Activated T-helper 1 cell treated with anti-CD3 and anti-CD28 coated beads, Interleukin-12 subunit alpha, Interleukin-12 subunit beta, Interleukin-2, Interleukin-4 antibody, amounts not matched to agents 30 ng/mL and 10 ng/mL and 1 ng/mL, durations not matched to agents 14 hours and 24 hours and 36 hours (primary cell): ENCODE measurements at regions not wholly inside any gene's neighbourhood (a gene's known extent, or its start where the extent isn't known, plus 50 kb on each side); places are given as distances from the start of the nearest gene placed in this dataset.
A peak's percentile ranks its signal among the peaks of the same experiment; 100 is the strongest.

Experiments
- DNase-seq: peaks from one replicate; pipeline ENCODE4 v3.0.0; 2021; ENCODE audit warnings: low spot score
- H3K27ac Mint-ChIP-seq: one replicate; pipeline ENCODE4 v1.8.0; 2021; ENCODE audit warnings: mild to moderate bottlenecking, mixed read lengths
- H3K27me3 Mint-ChIP-seq: one replicate; pipeline ENCODE4 v1.8.0; 2022; ENCODE audit warnings: mild to moderate bottlenecking, moderate library complexity, mixed read lengths; ENCODE audit not compliant: insufficient read depth
- H3K36me3 Mint-ChIP-seq: one replicate; pipeline ENCODE4 v1.8.0; 2021; ENCODE audit warnings: low read depth, mixed read lengths
- H3K4me1 Mint-ChIP-seq: one replicate; pipeline ENCODE4 v1.8.0; 2021; ENCODE audit warnings: low read depth, mixed read lengths
- H3K4me3 Mint-ChIP-seq: one replicate; pipeline ENCODE4 v1.8.0; 2021; ENCODE audit warnings: mild to moderate bottlenecking, moderate library complexity, mixed read lengths
- H3K9me3 Mint-ChIP-seq: one replicate; pipeline ENCODE4 v1.8.0; 2021; ENCODE audit warnings: mixed read lengths
- intact Hi-C: fragments of 100-400 bp; cut with micrococcal nuclease; formaldehyde crosslinking; loops from one replicate; pipeline ENCODE4 v1.15.1; 2024

DNA sequence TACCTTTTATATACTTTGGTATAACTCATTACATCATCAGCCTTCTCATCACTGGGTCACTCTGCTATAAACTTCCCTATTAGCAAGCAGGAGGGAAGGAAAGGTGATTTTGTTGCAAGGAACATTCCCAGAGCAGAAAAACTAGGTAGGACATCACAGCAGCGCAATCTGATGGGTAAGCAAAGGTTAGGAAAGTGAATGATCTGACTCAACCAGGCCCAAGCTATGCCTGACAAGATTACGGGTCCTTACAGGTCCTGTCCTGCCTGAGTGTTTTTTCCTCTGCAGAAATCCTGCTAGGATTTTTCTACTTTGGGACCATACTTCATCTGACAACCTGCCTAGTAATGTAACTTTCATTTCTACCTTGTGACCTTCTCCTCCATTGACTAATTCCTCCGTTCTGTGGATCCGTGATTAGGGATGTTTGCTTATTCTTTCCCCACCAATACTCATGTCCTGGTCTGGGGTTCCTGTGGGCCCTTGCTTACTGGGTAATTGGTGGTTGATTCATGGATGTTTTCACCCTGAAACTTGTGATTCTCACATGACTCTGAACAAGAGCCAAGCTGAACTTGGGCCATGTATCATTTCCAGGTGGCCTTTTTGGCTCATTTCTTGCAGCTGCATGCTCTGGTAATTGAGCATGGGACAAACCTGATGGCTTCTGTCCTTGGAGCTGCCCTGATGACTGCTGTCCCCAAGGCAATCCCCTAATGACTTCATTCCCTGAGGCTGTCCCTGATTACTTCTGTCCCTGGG is 111.9 kb upstream of the KIT start:
- no peak for DNase-seq
- intact Hi-C loops: loop anchor here (5.0 kb wide), 3 partner anchors 111 to 484 kb away; partner anchors contain the start of genes CHIC2 and KIT
- H3K9me3 Mint-ChIP-seq: no peaks in the 10 kb centered on the region
- no peak overlapping the region for H3K27ac Mint-ChIP-seq
- H3K4me3 Mint-ChIP-seq: no peak overlapping the region
- no peaks in the 10 kb centered on the region for H3K36me3 Mint-ChIP-seq
- H3K27me3 Mint-ChIP-seq: peaks cover 2% of the 10 kb centered on the region
- H3K4me1 Mint-ChIP-seq: peaks cover 9% of the 10 kb centered on the region

DNA sequence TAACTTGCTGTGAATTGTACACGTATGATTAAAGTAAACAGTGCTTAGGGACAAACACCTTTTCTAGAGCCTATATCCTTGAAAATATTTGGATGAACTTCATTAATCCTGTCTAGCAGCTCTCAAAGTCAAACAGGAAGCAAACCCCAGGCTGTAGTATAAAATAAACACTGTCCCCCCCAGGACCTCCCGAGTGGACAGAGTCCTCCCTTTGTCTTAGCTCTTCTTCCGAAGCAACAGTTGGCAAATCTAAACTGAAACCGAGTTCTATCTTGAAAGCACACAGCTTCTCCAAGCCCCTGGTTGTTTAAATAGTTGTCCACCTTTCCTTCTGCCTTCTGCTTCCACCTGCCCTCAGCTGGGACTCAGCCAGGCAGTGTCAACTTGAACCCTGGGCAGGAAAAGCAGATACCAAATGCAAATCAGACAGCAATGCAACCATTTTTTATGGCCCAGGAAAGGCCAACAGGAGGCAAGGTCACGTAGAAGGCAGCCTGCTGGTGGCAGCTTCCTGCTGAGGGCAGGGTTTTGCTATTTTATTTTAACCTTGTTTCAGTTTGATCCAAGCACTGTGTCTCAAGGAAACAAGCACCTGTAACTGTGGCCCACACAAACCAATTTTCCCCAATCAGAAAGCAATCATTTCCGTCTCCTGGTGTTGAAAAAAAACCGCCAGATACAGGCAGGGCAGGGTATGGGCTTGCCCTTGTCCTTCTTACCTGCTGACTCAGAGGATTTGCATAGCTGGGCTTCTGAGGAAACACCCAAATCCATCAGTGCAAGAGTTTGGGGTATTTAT is 110.3 kb upstream of the KIT start:
- peak overlapping the region; percentile 90 for H3K27ac Mint-ChIP-seq
- intact Hi-C loops: loop anchor here (1.0 to 5.0 kb wide), 4 partner anchors 110 to 485 kb away; partner anchors contain the start of genes CHIC2 and KIT
- no peaks in the 10 kb centered on the region for H3K9me3 Mint-ChIP-seq
- DNase-seq: no peak
- H3K4me1 Mint-ChIP-seq: peaks cover 9% of the 10 kb centered on the region
- H3K4me3 Mint-ChIP-seq: peak overlapping the region; percentile 20
- peaks cover 2% of the 10 kb centered on the region for H3K27me3 Mint-ChIP-seq
- no peaks in the 10 kb centered on the region for H3K36me3 Mint-ChIP-seq

DNA sequence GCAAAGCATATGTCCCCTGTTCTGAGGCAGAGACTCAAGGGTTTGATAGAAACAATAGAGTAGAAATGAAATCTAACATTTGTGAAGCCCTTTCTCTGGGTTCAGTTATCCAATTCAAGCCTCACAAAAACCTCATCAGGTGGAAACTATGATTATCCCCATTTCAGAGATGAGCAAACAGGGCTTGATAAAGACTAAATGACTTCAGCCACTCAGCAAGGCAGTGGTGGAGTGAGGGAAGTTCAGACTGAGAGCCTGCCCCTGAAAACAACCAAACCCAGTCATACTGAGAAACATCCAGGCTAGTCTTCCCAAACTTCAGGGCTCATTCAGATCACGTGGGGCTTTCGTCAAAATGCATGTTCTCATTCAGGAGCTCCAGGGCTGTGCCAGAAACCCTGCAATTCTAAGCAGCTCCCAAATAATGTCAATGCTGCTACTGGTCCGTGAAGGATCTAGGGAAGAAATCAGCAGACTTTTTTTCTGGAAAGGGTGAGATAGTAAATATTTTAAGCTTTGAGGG is 109.6 kb upstream of the KIT start:
- intact Hi-C loops: loop anchor here (1.0 to 5.0 kb wide), 4 partner anchors 109 to 486 kb away; partner anchors contain the start of genes CHIC2 and KIT
- DNase-seq: no peak
- Mint-ChIP-seq H3K36me3 (no peaks in the 10 kb centered on the region), H3K4me3 (no peak overlapping the region), H3K9me3 (no peaks in the 10 kb centered on the region), H3K27ac (peak overlapping the region; percentile 90), H3K27me3 (peaks cover 2% of the 10 kb centered on the region), H3K4me1 (peaks cover 9% of the 10 kb centered on the region)

DNA sequence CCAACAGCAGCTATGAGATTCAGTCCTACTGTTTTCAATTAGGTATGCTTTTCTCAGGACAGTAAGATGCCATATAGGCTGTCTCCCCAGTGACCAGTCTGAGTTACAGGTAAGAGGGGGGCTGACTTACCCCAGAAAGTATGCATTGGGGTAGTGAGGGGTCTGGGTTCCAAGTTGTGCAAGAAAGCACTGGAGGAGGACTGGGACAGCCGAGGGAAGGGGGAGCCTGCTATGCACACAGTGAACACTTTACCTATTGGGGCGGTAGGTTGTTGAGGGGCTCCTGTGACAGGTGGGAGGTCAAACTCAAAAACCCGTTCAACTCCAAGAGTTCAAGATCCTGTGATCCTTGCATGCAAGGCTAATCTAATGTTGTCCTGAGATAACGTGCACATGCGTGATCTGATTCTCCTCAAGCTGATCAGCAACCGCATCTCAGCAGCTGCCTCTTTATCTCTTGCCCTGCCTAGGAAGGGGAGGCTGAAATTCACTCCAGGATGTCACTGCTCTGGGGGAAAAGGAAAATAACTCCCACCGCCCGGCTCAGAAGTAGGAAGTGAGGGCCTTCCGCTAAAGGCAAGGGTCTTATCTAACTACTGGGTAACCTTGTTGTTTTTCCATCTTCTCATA is 108.8 kb upstream of the KIT start:
- H3K27ac Mint-ChIP-seq: no peak overlapping the region
- H3K36me3 Mint-ChIP-seq: no peaks in the 10 kb centered on the region
- no peaks in the 10 kb centered on the region for H3K9me3 Mint-ChIP-seq
- DNase-seq: no peak
- peaks cover 9% of the 10 kb centered on the region for H3K4me1 Mint-ChIP-seq
- H3K27me3 Mint-ChIP-seq: peaks cover 2% of the 10 kb centered on the region
- H3K4me3 Mint-ChIP-seq: no peak overlapping the region
- intact Hi-C loops: loop anchor here (1.0 to 5.0 kb wide), 4 partner anchors 108 to 487 kb away; partner anchors contain the start of genes CHIC2 and KIT

DNA sequence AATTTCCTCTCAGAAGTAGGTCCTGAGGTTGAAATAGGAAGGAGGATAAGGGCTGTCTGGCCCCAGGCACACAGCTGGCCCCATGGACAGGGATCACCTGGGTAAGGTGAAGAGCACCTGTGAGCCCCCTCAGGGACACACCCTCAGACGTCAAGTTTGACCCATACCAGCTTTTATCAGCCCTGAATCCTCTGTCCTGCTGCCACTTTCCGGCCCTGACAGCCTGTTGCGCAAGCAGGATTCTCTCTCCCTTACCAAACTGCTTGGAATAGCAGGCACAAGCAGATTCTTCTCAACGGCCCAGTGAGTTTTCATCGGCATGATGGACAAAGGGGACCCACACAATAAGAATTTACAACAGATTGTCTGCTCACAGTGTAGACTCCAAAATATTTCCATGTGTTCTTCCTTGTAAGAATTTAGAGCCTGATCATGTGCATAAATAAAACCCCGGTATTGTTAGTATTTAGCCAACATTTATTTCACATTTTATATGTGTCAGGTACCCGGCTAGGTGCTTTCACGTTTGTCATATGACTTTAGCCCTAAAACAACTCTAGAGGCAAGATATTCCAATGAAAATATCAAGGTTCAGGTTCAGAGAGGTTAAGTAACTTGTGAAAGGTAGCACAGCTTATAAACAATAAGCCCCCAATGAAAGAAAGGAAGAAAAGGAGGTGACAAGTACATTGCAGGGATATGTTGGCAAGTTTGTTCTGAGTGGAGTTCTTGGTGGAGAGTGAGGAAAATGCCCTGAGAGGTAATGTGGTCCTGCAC is 107.2 kb upstream of the KIT start:
- H3K36me3 Mint-ChIP-seq: no peaks in the 10 kb centered on the region
- no peak for DNase-seq
- no peak overlapping the region for H3K4me3 Mint-ChIP-seq
- intact Hi-C loops: no loop called here
- no peak overlapping the region for H3K27ac Mint-ChIP-seq
- H3K4me1 Mint-ChIP-seq: peaks cover 9% of the 10 kb centered on the region
- no peaks in the 10 kb centered on the region for H3K27me3 Mint-ChIP-seq
- H3K9me3 Mint-ChIP-seq: no peaks in the 10 kb centered on the region

DNA sequence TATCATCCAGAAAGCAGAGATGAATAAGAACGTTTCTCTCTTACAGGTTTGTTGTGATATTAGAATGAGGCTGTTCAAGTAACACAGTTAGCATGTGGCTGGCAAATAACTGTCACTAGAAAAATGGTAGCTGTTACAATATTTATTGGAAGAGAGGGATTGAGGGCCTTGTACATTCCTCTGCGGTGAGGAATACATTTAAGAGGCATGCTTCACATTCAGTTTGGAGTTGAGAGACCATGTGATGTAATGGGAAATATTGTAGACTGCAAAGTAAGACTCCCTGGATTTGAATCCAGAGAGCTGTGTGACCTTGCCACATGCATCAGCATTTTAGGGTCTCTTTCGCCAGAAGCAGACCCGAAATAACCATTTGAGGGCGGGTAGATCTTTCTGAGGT is 104.8 kb upstream of the KIT start:
- Mint-ChIP-seq H3K4me1 (peaks cover under 1% of the 10 kb centered on the region), H3K27ac (no peak overlapping the region), H3K27me3 (no peaks in the 10 kb centered on the region), H3K4me3 (no peak overlapping the region), H3K9me3 (no peaks in the 10 kb centered on the region), H3K36me3 (no peaks in the 10 kb centered on the region)
- DNase-seq: no peak
- intact Hi-C loops: no loop called here

DNA sequence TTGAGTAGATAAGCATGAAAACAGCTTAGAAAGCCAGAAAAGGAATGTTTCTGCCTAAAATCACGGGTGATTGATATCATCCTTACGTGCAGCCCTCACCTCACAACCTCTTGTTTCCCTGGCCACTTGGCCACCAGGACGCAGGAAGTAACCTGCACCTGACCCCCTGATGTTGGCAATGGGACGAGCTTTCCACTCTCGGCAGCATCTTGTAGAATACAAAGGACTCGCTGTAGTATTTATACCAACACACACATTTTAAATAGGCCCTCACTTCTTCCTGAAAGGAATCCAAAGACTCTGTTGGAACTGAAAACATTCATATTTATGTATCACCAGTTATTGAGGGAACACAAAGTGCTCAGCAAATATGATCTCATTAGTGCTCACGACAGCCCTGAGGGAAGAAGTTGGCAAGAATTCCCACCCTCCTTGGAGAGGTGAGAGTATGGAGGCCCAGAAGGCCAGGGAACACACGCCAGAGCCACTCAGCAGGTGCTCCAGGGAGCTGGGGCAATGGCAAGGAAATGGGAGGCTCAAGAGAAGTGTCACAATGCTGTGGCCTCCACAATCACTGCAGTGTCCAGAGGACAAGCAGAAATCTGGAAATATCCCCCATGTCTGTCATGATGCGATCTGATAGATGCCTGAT is 103.3 kb upstream of the KIT start:
- no peak for DNase-seq
- no peaks in the 10 kb centered on the region for H3K4me1 Mint-ChIP-seq
- H3K36me3 Mint-ChIP-seq: no peaks in the 10 kb centered on the region
- no peak overlapping the region for H3K4me3 Mint-ChIP-seq
- intact Hi-C loops: no loop called here
- H3K27ac Mint-ChIP-seq: no peak overlapping the region
- no peaks in the 10 kb centered on the region for H3K9me3 Mint-ChIP-seq
- H3K27me3 Mint-ChIP-seq: no peaks in the 10 kb centered on the region

DNA sequence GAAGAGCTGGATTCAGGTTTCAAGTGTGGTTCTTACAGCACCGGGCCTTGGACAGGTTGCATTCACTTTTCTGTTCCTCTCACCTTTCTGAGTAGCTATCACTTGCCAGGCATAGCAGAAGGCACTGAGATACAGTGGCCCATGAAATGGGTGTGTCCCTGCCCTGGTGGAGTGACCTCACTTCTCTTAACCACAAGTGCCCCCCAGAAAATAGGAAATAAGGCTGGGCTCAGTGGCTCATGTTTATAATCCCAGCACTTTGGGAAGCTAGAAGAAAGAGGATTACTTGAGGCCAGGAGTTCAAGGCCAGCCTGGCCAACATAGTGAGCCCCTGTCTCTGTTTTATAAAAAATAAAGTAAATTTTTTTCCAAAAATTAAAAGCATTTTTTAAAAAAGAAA is 101.7 kb upstream of the KIT start:
- intact Hi-C loops: no loop called here
- Mint-ChIP-seq H3K4me3 (no peak overlapping the region), H3K4me1 (no peaks in the 10 kb centered on the region), H3K36me3 (no peaks in the 10 kb centered on the region), H3K9me3 (no peaks in the 10 kb centered on the region), H3K27me3 (no peaks in the 10 kb centered on the region), H3K27ac (no peak overlapping the region)
- no peak for DNase-seq

DNA sequence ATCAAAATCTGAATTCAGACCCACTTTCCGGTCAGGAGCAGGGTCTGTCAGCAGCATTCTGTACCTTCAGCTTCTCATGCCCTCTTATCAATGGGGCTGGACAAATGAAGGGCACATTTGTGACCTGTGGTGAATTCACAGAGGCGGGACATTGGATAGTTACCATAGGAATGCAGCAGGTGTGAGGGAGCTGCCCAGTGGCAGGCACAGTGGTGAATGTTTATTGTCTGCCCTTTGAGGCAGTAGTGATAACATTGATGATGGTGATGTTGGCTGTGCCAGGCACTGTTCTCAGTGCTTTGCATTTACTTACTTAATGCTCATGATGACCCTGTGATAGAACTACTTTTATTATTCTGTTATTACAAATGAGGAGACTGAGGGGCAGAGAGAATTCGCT is 101.2 kb upstream of the KIT start:
- Mint-ChIP-seq H3K27me3 (no peaks in the 10 kb centered on the region), H3K4me1 (no peaks in the 10 kb centered on the region), H3K9me3 (no peaks in the 10 kb centered on the region), H3K4me3 (no peak overlapping the region), H3K36me3 (no peaks in the 10 kb centered on the region), H3K27ac (no peak overlapping the region)
- no peak for DNase-seq
- intact Hi-C loops: no loop called here

DNA sequence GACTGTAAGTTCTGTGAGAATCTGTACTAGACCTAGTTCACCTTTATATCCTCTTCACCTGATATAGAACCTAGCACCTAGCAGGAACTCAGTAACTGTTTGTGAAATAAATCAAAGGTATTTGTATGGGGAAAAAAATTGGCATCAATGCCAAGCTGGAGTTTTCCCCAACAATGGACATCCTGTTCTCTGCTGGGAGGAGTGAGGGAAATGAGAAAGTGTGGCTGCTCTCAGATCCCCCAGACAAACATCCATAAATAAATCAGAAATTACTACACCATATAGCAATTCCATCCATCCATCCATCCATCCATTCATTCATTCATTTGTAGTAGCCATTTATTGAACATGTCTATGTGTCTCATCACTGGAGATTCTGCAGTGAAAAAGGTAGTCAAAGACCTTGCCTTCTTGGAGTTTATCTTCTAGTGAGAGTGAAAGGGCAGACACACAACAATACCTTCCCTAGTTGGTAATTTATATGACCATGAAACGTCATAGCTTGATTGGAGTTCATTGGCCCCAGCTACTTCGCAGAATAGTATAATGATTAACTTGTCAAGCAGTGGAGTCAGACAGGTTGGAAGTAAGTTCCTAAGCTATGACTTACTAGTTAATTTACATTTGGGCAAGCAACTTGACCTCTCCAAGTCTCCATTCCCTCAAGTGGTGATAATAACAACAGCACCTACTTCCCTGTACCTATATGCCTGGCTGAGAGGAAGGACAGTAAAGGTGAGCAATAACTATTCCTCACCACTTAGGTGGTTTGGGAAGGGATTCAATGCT is 98.7 kb upstream of the KIT start:
- H3K36me3 Mint-ChIP-seq: no peaks in the 10 kb centered on the region
- intact Hi-C loops: no loop called here
- no peak overlapping the region for H3K27ac Mint-ChIP-seq
- DNase-seq: no peak
- H3K4me1 Mint-ChIP-seq: no peaks in the 10 kb centered on the region
- no peak overlapping the region for H3K4me3 Mint-ChIP-seq
- H3K9me3 Mint-ChIP-seq: no peaks in the 10 kb centered on the region
- H3K27me3 Mint-ChIP-seq: no peaks in the 10 kb centered on the region

DNA sequence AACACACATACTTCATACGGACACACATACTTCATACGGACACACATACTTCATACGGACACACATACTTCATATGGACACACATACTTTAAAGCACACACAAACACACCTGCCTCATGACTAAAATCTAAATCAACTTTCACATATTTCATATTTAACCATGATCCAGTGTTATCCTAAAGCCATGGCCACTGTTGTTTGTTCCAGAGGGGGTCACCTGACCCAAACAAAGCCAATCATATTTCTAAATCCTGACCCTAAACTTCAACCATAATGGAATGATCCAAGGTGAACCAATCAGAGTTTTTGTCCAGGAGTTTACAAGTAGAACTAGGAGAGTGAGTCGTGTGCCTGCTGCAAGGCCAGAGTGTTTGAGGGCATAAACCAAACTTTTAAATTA is 97.2 kb upstream of the KIT start:
- intact Hi-C loops: no loop called here
- no peaks in the 10 kb centered on the region for H3K9me3 Mint-ChIP-seq
- no peaks in the 10 kb centered on the region for H3K4me1 Mint-ChIP-seq
- peaks cover 2% of the 10 kb centered on the region for H3K27me3 Mint-ChIP-seq
- DNase-seq: no peak
- H3K27ac Mint-ChIP-seq: no peak overlapping the region
- no peaks in the 10 kb centered on the region for H3K36me3 Mint-ChIP-seq
- no peak overlapping the region for H3K4me3 Mint-ChIP-seq
